GM21367 (cell line): ENCODE measurements at regions not wholly inside any gene's neighbourhood (a gene's known extent, or its start where the extent isn't known, plus 50 kb on each side); places are given as distances from the start of the nearest gene placed in this dataset.
"Not testable (repeated sequence)": the region's sequence is repeated elsewhere in the genome, so short reads cannot be mapped to it uniquely, and the experiment has no call there.

Experiments
- ATAC-seq: cut with Tn5 transposase; IDR thresholded peaks from one replicate; pipeline ENCODE4 v1.9.1; 2021; ENCODE audit not compliant: unreplicated experiment

- ATAC-seq: not testable (repeated sequence)
Observed at GRCh38 chr10:76815505-76815904, 822.1 kb downstream of the KCNMA1 start.

- no peak for ATAC-seq
Observed at GRCh38 chr10:76811430-76811829, 826.2 kb downstream of the KCNMA1 start.

GRCh38 chr10:76788452-76788811, 849.2 kb downstream of the KCNMA1 start:
- ATAC-seq: no peak

DNA sequence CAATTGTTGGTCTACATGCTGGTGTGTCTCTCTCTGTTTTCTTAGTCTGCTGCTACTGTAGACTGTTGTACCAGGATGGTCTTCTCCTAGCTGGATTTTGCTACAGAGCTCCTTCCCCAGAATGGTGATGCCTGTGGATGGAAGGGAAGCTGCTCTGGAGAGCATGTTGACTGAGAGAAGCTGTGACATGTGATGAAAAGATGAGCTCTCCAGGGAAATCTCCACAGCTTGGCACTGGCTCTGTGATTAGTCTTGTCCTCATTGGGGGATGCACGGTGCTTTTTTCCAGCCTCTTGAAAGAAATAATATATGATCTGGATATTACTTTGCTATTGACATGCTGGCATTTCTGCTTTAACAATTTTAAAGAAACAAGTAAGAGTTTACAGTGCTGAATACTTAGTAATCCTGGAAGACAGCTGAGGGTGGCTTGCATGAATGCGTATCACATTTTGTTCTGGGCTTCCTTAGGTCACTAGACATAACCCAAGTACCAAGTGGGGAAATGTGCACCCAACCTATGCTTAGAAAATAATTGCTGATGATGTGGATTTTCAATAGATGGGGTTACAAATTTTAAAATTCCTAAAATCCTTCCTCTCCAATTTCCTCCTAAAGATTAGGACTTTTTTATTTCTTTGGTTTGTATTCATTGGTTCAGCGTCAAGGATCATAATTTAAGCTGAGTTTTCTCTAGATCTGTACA, 849.7 kb downstream of the KCNMA1 start:
- no peak for ATAC-seq

GRCh38 chr10:76786504-76787072, 851.0 kb downstream of the KCNMA1 start:
- no peak for ATAC-seq

- no peak for ATAC-seq
Observed at GRCh38 chr10:76784076-76784475, 853.5 kb downstream of the KCNMA1 start.

GRCh38 chr10:76779796-76780301, 857.8 kb downstream of the KCNMA1 start:
- ATAC-seq: no peak

GRCh38 chr10:76778914-76779795, 858.5 kb downstream of the KCNMA1 start:
- no peak for ATAC-seq

GRCh38 chr10:76774987-76775603, 862.5 kb downstream of the KCNMA1 start:
- ATAC-seq: no peak

- no peak for ATAC-seq
Observed at GRCh38 chr10:76769582-76769981, 868.0 kb downstream of the KCNMA1 start.

DNA sequence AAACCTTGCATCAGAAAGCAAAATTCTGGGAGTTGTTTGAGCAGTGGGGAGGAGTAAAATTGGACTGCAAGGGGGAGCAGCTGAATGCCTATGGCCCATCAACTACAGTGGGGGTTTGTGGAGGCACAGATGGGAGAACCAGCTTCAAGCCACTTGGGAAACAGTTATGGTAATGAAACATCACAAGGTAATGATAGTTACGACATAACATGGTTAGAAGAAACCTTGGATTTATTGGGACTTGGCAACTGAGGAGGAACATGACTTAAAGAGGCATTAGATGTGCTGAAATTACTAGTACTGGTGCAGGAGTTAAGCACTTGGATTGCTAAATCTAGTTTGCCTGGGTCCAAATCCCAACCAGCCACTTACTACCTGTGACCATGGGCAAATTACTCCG, 868.4 kb downstream of the KCNMA1 start:
- ATAC-seq: no peak

DNA sequence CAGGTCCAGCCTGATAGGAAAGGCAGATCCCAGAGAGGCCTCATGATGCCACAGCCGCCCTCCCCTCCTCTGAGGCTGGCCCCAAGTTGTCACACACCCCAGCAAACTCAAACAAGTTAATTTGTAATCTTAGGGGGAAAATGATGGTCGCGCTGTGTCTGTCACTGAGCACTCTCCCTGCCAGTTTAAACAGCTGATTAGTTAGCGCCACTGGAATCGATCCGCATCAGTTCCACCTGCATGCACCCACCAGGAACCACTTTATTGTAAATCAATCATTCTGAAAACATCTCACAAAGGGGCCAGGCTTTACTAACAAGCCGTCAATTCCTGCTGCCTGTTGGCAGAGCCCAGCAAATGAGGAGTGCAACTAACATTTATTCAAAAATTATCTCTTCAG, 870.9 kb downstream of the KCNMA1 start:
- no peak for ATAC-seq

GRCh38 chr10:76764921-76765320, 872.7 kb downstream of the KCNMA1 start:
- not testable (repeated sequence) for ATAC-seq

DNA sequence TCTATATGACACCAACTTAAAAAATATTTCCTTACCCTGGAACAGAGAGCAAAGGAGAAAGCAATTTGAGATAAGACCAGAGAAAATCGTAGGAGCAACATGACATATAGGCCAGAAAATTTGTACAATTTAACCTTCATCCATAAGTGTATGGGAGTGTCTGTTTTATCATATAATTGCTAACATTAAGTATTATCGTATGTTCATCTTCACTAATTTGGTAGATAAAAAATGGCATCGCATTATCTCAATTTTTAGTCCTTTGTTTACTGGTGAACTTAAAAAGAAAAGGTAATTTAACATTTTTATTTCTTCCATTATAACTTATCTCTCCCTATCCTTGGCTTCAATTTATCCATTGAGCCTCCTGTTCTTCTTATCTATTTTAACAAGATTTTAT, 873.4 kb downstream of the KCNMA1 start:
- ATAC-seq: no peak

DNA sequence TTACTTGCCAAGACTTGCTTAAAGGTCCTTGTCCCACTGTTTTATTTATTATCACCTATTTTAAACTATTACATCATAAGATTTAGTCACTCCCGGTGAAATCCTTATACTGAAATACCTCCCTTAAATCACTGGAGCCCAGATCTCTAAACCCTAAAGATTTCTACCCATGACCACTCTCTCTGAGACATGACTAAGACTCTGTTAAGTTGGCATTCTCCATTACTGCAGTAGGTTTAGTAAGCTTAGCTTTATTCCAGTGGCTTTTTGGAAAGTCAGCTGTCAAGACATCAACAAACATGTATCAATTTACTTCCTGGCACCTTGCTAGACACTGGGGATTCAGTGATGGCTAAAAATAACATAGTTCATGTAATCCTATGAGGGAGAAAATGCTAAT, 874.2 kb downstream of the KCNMA1 start:
- no peak for ATAC-seq

GRCh38 chr10:76759681-76760080, 877.9 kb downstream of the KCNMA1 start:
- no peak for ATAC-seq

DNA sequence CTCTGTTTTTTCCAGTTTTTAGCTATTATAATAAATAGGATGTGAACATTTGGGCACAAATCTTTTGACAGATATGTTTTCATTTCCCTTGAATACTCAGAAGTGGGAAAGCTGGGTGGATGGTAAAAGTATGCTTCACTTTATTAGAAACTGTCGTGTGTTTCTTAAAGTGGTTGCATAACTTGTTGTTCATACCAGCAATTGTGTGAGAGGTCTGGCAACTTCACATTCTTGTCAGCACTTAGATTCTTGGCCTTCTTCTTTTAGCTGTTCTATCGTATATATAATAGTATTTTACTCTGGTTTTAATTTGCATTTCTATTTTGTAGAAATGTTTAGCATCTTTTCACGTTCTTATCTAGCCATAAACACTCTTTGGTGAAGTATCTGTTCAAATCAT, 894.4 kb downstream of the KCNMA1 start:
- no peak for ATAC-seq

- ATAC-seq: no peak
Observed at GRCh38 chr10:76740514-76740913, 897.1 kb downstream of the KCNMA1 start.

- no peak for ATAC-seq
Observed at GRCh38 chr10:76738991-76739390, 898.6 kb downstream of the KCNMA1 start.

- no peak for ATAC-seq
Observed at GRCh38 chr10:76736815-76737618, 900.6 kb downstream of the KCNMA1 start.

- ATAC-seq: no peak
Observed at GRCh38 chr10:76736392-76736791, 901.2 kb downstream of the KCNMA1 start.
